Tibial artery (tissue), 4 donors: ENCODE measurements at regions not wholly inside any gene's neighbourhood (a gene's known extent, or its start where the extent isn't known, plus 50 kb on each side); places are given as distances from the start of the nearest gene placed in this dataset.
"Not testable (repeated sequence)": the region's sequence is repeated elsewhere in the genome, so short reads cannot be mapped to it uniquely, and the experiment has no call there.

Experiments used
- DNase-seq, 2 donors: peaks; one replicate each; pipeline ENCODE4 v3.0.0-alpha.2; 2019
- H3K27ac ChIP-seq, 2 donors: fragments of 200-600 bp; sonication (generic) in 1 of 2; 1 replicate in 1 of 2; 2 replicates in 1 of 2; pipeline ENCODE4 v1.5.1; 2018 to 2019; ENCODE audit warnings: mild to moderate bottlenecking in 1 of 2
- H3K27me3 ChIP-seq, 2 donors: fragments of 200-600 bp; sonication (generic) in 1 of 2; one replicate each; pipeline versions ENCODE4 v1.5.1 to v1.6.0; 2016 to 2019
- H3K36me3 ChIP-seq, 3 donors: fragments of 200-600 bp; sonication (generic) in 2 of 3; one replicate each; pipeline ENCODE4 v1.5.1; 2016 to 2019; ENCODE audit warnings: mild to moderate bottlenecking in 2 of 3
- H3K4me1 ChIP-seq, 4 donors: fragments of 200-600 bp; sonication (generic) in 2 of 4; 1 replicate in 3 of 4; 2 replicates in 1 of 4; pipeline ENCODE4 v1.5.1; 2016 to 2019
- H3K4me3 ChIP-seq, 2 donors: fragments of 200-600 bp; sonication (generic) in 1 of 2; 1 replicate in 1 of 2; 2 replicates in 1 of 2; pipeline ENCODE4 v1.5.1; 2018 to 2019; ENCODE audit warnings: mild to moderate bottlenecking in 2 of 2
- H3K9me3 ChIP-seq, 3 donors: fragments of 200-600 bp; sonication (generic) in 1 of 3; one replicate each; pipeline ENCODE4 v1.5.1; 2016 to 2019
- CTCF ChIP-seq, 2 experiments: fragments of 200-600 bp in 1 of 2; fragments of 450-650 bp in 1 of 2; IDR thresholded peaks; one replicate each; pipeline ENCODE4 v1.5.1; 2017 to 2019; ENCODE audit warnings: antibody characterized with exemption in 2 of 2, mild to moderate bottlenecking in 1 of 2, moderate library complexity in 1 of 2
- intact Hi-C: fragments of 100-400 bp; cut with DNase I; formaldehyde crosslinking; loops from one replicate; pipeline ENCODE4 v1.15.0; 2023; ENCODE audit warnings: low total_unique reads

- TF ChIP-seq CTCF (IDR thresholded peaks at IDR 0.05), result no peak
- DNase-seq, result no peak
- H3K27ac ChIP-seq, result no peak overlapping the region
- no peak overlapping the region for H3K4me3 ChIP-seq
- no peaks in the 10 kb centered on the region for H3K4me1 ChIP-seq
- intact Hi-C loops, result no loop called here
- no peaks in the 10 kb centered on the region for H3K36me3 ChIP-seq
- no peaks in the 10 kb centered on the region for H3K9me3 ChIP-seq
- H3K27me3 ChIP-seq, result peaks cover 0 to 5% of the 10 kb centered on the region in 2 donors
Observed at GRCh38 chr21:43284238-43284637, 115.4 kb downstream of the CRYAA start.

GRCh38 chr21:43283925-43284221, 115.1 kb downstream of the CRYAA start:
- H3K27me3 ChIP-seq, H3K4me3 ChIP-seq, H3K9me3 ChIP-seq, DNase-seq, H3K27ac ChIP-seq, H3K4me1 ChIP-seq, intact Hi-C loops, H3K36me3 ChIP-seq: not testable (repeated sequence)

GRCh38 chr21:43283136-43283924, 114.5 kb downstream of the CRYAA start:
- H3K9me3 ChIP-seq, result no peaks in the 10 kb centered on the region
- no peak for DNase-seq
- no peaks in the 10 kb centered on the region for H3K4me1 ChIP-seq

GRCh38 chr21:43282358-43283120, 113.7 kb downstream of the CRYAA start:
- Histone ChIP-seq H3K9me3 (no peaks in the 10 kb centered on the region), H3K27me3 (peaks cover 0 to 22% of the 10 kb centered on the region in 2 donors), H3K27ac (no peak overlapping the region), H3K4me3 (no peak overlapping the region), H3K36me3 (no peaks in the 10 kb centered on the region), H3K4me1 (no peaks in the 10 kb centered on the region)
- no peak for DNase-seq
- TF ChIP-seq CTCF (IDR thresholded peaks at IDR 0.05), result no peak
- intact Hi-C loops, result no loop called here

More at GRCh38 chr21:43283136-43283924, 114.5 kb downstream of the CRYAA start:
- intact Hi-C loops, result no loop called here
- Histone ChIP-seq H3K27ac (no peak overlapping the region), H3K4me3 (no peak overlapping the region), H3K36me3 (no peaks in the 10 kb centered on the region), H3K27me3 (peaks cover 0 to 14% of the 10 kb centered on the region in 2 donors)
- no peak for TF ChIP-seq CTCF (IDR thresholded peaks at IDR 0.05)

GRCh38 chr21:43281661-43282357, 113.0 kb downstream of the CRYAA start:
- H3K9me3 ChIP-seq, result no peaks in the 10 kb centered on the region
- DNase-seq, result no peak
- H3K36me3 ChIP-seq, result no peaks in the 10 kb centered on the region
- no peak overlapping the region for H3K4me3 ChIP-seq
- no peak for TF ChIP-seq CTCF (IDR thresholded peaks at IDR 0.05)
- peaks cover 0 to 28% of the 10 kb centered on the region in 2 donors for H3K27me3 ChIP-seq
- H3K4me1 ChIP-seq, result no peaks in the 10 kb centered on the region
- H3K27ac ChIP-seq, result no peak overlapping the region
- intact Hi-C loops, result loop anchor here (2.0 kb wide), 1 partner anchor 71 kb away; no protein-coding TSS in a partner anchor
